ENCODE measurements at regions not wholly inside any gene's neighbourhood (a gene's known extent, or its start where the extent isn't known, plus 50 kb on each side); places are given as distances from the start of the nearest gene placed in this dataset.

- Histone ChIP-seq H3K4me3 (ENCODE audit: low read length) (no peak overlapping the region), H3K4me1 (ENCODE audit: control insufficient read depth, insufficient read depth, low read length) (no peaks in the 10 kb centered on the region), H3K9ac (ENCODE audit: low read length) (no peak overlapping the region), H3K27me3 (replicated peaks; ENCODE audit: control insufficient read depth, insufficient read depth, low read length) (no peaks in the 10 kb centered on the region), H3K9me3 (ENCODE audit: control insufficient read depth, low read length) (no peaks in the 10 kb centered on the region), H3K36me3 (ENCODE audit: control insufficient read depth, insufficient read depth, low read length, severe bottlenecking) (no peaks in the 10 kb centered on the region)
- no peak for DNase-seq (ENCODE audit: low read depth)
Observed at GRCh38 chr2:181818840-181819239, 72.7 kb upstream of the ITPRID2 start.

GRCh38 chr2:181821049-181821448 lies 70.5 kb upstream of the ITPRID2 start:
- no peak for DNase-seq (ENCODE audit: low read depth)
- no peaks in the 10 kb centered on the region for H3K36me3 ChIP-seq (ENCODE audit: control insufficient read depth, insufficient read depth, low read length, severe bottlenecking)
- H3K9me3 ChIP-seq (ENCODE audit: control insufficient read depth, low read length): no peaks in the 10 kb centered on the region
- no peak overlapping the region for H3K4me3 ChIP-seq (ENCODE audit: low read length)
- no peaks in the 10 kb centered on the region for H3K27me3 ChIP-seq (replicated peaks; ENCODE audit: control insufficient read depth, insufficient read depth, low read length)
- no peaks in the 10 kb centered on the region for H3K4me1 ChIP-seq (ENCODE audit: control insufficient read depth, insufficient read depth, low read length)
- no peak overlapping the region for H3K9ac ChIP-seq (ENCODE audit: low read length)

- no peaks in the 10 kb centered on the region for H3K9me3 ChIP-seq (ENCODE audit: control insufficient read depth, low read length)
- no peak overlapping the region for H3K9ac ChIP-seq (ENCODE audit: low read length)
- no peak overlapping the region for H3K4me3 ChIP-seq (ENCODE audit: low read length)
- no peaks in the 10 kb centered on the region for H3K4me1 ChIP-seq (ENCODE audit: control insufficient read depth, insufficient read depth, low read length)
- no peak for DNase-seq (ENCODE audit: low read depth)
- no peaks in the 10 kb centered on the region for H3K27me3 ChIP-seq (replicated peaks; ENCODE audit: control insufficient read depth, insufficient read depth, low read length)
- H3K36me3 ChIP-seq (ENCODE audit: control insufficient read depth, insufficient read depth, low read length, severe bottlenecking): no peaks in the 10 kb centered on the region
Observed at GRCh38 chr2:181822097-181822496, 69.4 kb upstream of the ITPRID2 start.

- no peaks in the 10 kb centered on the region for H3K27me3 ChIP-seq (replicated peaks; ENCODE audit: control insufficient read depth, insufficient read depth, low read length)
- no peaks in the 10 kb centered on the region for H3K4me1 ChIP-seq (ENCODE audit: control insufficient read depth, insufficient read depth, low read length)
- no peak for DNase-seq (ENCODE audit: low read depth)
- H3K9me3 ChIP-seq (ENCODE audit: control insufficient read depth, low read length): no peaks in the 10 kb centered on the region
- no peaks in the 10 kb centered on the region for H3K36me3 ChIP-seq (ENCODE audit: control insufficient read depth, insufficient read depth, low read length, severe bottlenecking)
- no peak overlapping the region for H3K9ac ChIP-seq (ENCODE audit: low read length)
- no peak overlapping the region for H3K4me3 ChIP-seq (ENCODE audit: low read length)
Observed at GRCh38 chr2:181823405-181823804, 68.1 kb upstream of the ITPRID2 start.

GRCh38 chr2:181828122-181828705 lies 63.3 kb upstream of the ITPRID2 start:
- no peak overlapping the region for H3K9ac ChIP-seq (ENCODE audit: low read length)
- H3K4me1 ChIP-seq (ENCODE audit: control insufficient read depth, insufficient read depth, low read length): no peaks in the 10 kb centered on the region
- H3K36me3 ChIP-seq (ENCODE audit: control insufficient read depth, insufficient read depth, low read length, severe bottlenecking): no peaks in the 10 kb centered on the region
- no peak for DNase-seq (ENCODE audit: low read depth)
- H3K4me3 ChIP-seq (ENCODE audit: low read length): no peak overlapping the region
- H3K27me3 ChIP-seq (replicated peaks; ENCODE audit: control insufficient read depth, insufficient read depth, low read length): no peaks in the 10 kb centered on the region
- no peaks in the 10 kb centered on the region for H3K9me3 ChIP-seq (ENCODE audit: control insufficient read depth, low read length)

GRCh38 chr2:181829230-181829629 lies 62.3 kb upstream of the ITPRID2 start:
- no peak for DNase-seq (ENCODE audit: low read depth)
- Histone ChIP-seq H3K9ac (ENCODE audit: low read length) (no peak overlapping the region), H3K4me1 (ENCODE audit: control insufficient read depth, insufficient read depth, low read length) (no peaks in the 10 kb centered on the region)

GRCh38 chr2:181832015-181832414 lies 59.5 kb upstream of the ITPRID2 start:
- Histone ChIP-seq H3K4me1 (ENCODE audit: control insufficient read depth, insufficient read depth, low read length) (no peaks in the 10 kb centered on the region), H3K9ac (ENCODE audit: low read length) (no peak overlapping the region), H3K9me3 (ENCODE audit: control insufficient read depth, low read length) (no peaks in the 10 kb centered on the region), H3K36me3 (ENCODE audit: control insufficient read depth, insufficient read depth, low read length, severe bottlenecking) (no peaks in the 10 kb centered on the region), H3K27me3 (replicated peaks; ENCODE audit: control insufficient read depth, insufficient read depth, low read length) (no peaks in the 10 kb centered on the region), H3K4me3 (ENCODE audit: low read length) (no peak overlapping the region)
- no peak for DNase-seq (ENCODE audit: low read depth)

More at GRCh38 chr2:181829230-181829629, 62.3 kb upstream of the ITPRID2 start:
- no peaks in the 10 kb centered on the region for H3K36me3 ChIP-seq (ENCODE audit: control insufficient read depth, insufficient read depth, low read length, severe bottlenecking)
- no peaks in the 10 kb centered on the region for H3K9me3 ChIP-seq (ENCODE audit: control insufficient read depth, low read length)
- no peaks in the 10 kb centered on the region for H3K27me3 ChIP-seq (replicated peaks; ENCODE audit: control insufficient read depth, insufficient read depth, low read length)
- no peak overlapping the region for H3K4me3 ChIP-seq (ENCODE audit: low read length)

GRCh38 chr2:181836583-181836982 lies 54.9 kb upstream of the ITPRID2 start:
- no peaks in the 10 kb centered on the region for H3K9me3 ChIP-seq (ENCODE audit: control insufficient read depth, low read length)
- DNase-seq (ENCODE audit: low read depth): no peak
- H3K27me3 ChIP-seq (replicated peaks; ENCODE audit: control insufficient read depth, insufficient read depth, low read length): no peaks in the 10 kb centered on the region
- no peak overlapping the region for H3K4me3 ChIP-seq (ENCODE audit: low read length)
- H3K4me1 ChIP-seq (ENCODE audit: control insufficient read depth, insufficient read depth, low read length): no peaks in the 10 kb centered on the region
- no peak overlapping the region for H3K9ac ChIP-seq (ENCODE audit: low read length)
- no peaks in the 10 kb centered on the region for H3K36me3 ChIP-seq (ENCODE audit: control insufficient read depth, insufficient read depth, low read length, severe bottlenecking)

GRCh38 chr2:181837563-181837962 lies 54.0 kb upstream of the ITPRID2 start:
- Histone ChIP-seq H3K36me3 (ENCODE audit: control insufficient read depth, insufficient read depth, low read length, severe bottlenecking) (no peaks in the 10 kb centered on the region), H3K4me1 (ENCODE audit: control insufficient read depth, insufficient read depth, low read length) (no peaks in the 10 kb centered on the region), H3K4me3 (ENCODE audit: low read length) (no peak overlapping the region), H3K9me3 (ENCODE audit: control insufficient read depth, low read length) (no peaks in the 10 kb centered on the region), H3K9ac (ENCODE audit: low read length) (no peak overlapping the region), H3K27me3 (replicated peaks; ENCODE audit: control insufficient read depth, insufficient read depth, low read length) (no peaks in the 10 kb centered on the region)
- no peak for DNase-seq (ENCODE audit: low read depth)

GRCh38 chr2:181839811-181840210 lies 51.7 kb upstream of the ITPRID2 start:
- no peaks in the 10 kb centered on the region for H3K4me1 ChIP-seq (ENCODE audit: control insufficient read depth, insufficient read depth, low read length)

GRCh38 chr2:181841079-181841478 lies 50.5 kb upstream of the ITPRID2 start:
- no peak for DNase-seq (ENCODE audit: low read depth)
- no peaks in the 10 kb centered on the region for H3K9me3 ChIP-seq (ENCODE audit: control insufficient read depth, low read length)
- no peak overlapping the region for H3K9ac ChIP-seq (ENCODE audit: low read length)
- no peaks in the 10 kb centered on the region for H3K4me1 ChIP-seq (ENCODE audit: control insufficient read depth, insufficient read depth, low read length)
- H3K36me3 ChIP-seq (ENCODE audit: control insufficient read depth, insufficient read depth, low read length, severe bottlenecking): no peaks in the 10 kb centered on the region
- H3K27me3 ChIP-seq (replicated peaks; ENCODE audit: control insufficient read depth, insufficient read depth, low read length): no peaks in the 10 kb centered on the region
- H3K4me3 ChIP-seq (ENCODE audit: low read length): no peak overlapping the region

More at GRCh38 chr2:181839811-181840210, 51.7 kb upstream of the ITPRID2 start:
- no peaks in the 10 kb centered on the region for H3K9me3 ChIP-seq (ENCODE audit: control insufficient read depth, low read length)
- no peak overlapping the region for H3K9ac ChIP-seq (ENCODE audit: low read length)
- H3K27me3 ChIP-seq (replicated peaks; ENCODE audit: control insufficient read depth, insufficient read depth, low read length): no peaks in the 10 kb centered on the region
- DNase-seq (ENCODE audit: low read depth): no peak
- H3K4me3 ChIP-seq (ENCODE audit: low read length): no peak overlapping the region
- H3K36me3 ChIP-seq (ENCODE audit: control insufficient read depth, insufficient read depth, low read length, severe bottlenecking): no peaks in the 10 kb centered on the region
